Activated CD8-positive, alpha-beta memory T cell treated with anti-CD3 and anti-CD28 coated beads, Interleukin-2, amount 50 U/mL, for 48 hours (primary cell): ENCODE measurements at regions not wholly inside any gene's neighbourhood (a gene's known extent, or its start where the extent isn't known, plus 50 kb on each side); places are given as distances from the start of the nearest gene placed in this dataset.

Experiments used
- DNase-seq: peaks from one replicate; pipeline ENCODE4 v3.0.0-alpha.2; 2020

GRCh38 chr21:38165466-38166172, 91.2 kb upstream of the KCNJ15 start:
- DNase-seq, result no peak

- no peak for DNase-seq
Measured at GRCh38 chr21:38166173-38166535, 90.6 kb upstream of the KCNJ15 start.

- DNase-seq, result no peak
Measured at GRCh38 chr21:38167345-38167744, 89.4 kb upstream of the KCNJ15 start.

- no peak for DNase-seq
Measured at GRCh38 chr21:38170283-38170682, 86.5 kb upstream of the KCNJ15 start.

- DNase-seq, result no peak
Measured at GRCh38 chr21:38170704-38171682, 85.8 kb upstream of the KCNJ15 start.

DNA sequence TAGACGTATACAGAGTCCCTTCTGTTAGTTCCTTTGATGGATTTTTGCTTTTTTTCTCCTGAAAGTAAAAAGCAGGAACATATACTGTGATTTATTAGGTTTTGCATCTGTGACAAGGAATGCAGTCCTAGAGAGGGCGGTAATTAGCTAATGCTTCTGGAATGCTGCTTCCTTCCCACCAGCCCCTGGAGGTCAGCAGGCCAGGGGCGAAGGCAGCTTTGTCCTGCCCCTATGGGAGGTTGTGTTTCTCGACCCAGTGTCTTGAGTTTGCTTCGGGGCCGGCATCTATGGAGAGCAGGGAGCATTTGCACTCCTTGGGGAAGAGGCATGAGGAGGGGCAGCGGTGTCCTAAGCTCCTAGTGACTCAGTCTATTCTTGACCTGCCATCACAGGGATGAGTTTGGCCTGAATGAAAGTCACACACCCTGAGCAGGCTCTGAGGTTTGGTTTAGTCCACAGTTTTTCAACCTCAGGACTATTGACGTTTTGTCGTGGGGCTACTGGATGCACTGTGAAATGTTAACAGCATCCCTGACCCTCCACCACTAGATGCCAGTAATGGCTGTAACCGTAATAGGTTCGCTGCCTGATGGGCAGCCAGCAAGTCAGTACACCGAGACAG, 85.0 kb upstream of the KCNJ15 start:
- no peak for DNase-seq

GRCh38 chr21:38173276-38174035, 83.3 kb upstream of the KCNJ15 start:
- DNase-seq, result no peak

- DNase-seq, result no peak
Measured at GRCh38 chr21:38175306-38175705, 81.5 kb upstream of the KCNJ15 start.

DNA sequence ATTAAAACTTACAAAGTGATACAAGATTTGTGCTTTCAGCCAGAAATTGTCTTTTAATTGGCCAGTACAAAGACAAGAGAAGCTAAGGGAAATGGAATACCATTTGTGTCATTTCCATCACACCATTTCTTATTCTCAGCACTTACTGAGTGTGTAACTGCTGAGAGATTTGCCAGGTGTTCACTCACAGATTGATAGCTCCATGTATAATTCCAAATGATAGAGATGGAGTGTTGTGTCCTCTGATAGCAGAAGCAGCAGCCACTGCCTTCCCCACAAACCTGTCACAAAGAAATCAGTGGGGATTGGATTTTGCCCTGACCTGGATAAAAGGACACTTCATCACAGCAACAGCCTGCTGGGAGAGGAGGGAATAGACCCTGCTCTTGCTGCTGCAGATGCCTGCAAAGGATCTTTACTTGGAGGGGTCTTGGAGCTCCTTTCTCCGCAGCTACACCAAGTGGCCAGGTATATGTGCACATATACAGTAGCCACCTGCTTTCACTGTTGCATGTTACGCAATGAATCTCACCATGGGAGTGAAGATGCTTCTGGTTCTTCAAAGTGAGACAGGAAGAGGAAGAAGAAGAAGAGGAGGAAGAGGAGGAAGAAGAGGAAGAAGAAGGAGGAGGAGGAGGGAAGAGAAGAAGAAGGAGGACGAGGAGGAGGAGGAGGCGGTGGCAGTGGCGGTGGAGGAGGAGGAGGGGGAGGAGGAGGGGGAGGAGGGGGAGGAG, 78.7 kb upstream of the KCNJ15 start:
- DNase-seq, result no peak

GRCh38 chr21:38178653-38179470, 77.9 kb upstream of the KCNJ15 start:
- no peak for DNase-seq

GRCh38 chr21:38179511-38179910, 77.3 kb upstream of the KCNJ15 start:
- DNase-seq, result no peak

- no peak for DNase-seq
Measured at GRCh38 chr21:38181096-38181495, 75.7 kb upstream of the KCNJ15 start.

GRCh38 chr21:38182370-38182985, 74.3 kb upstream of the KCNJ15 start:
- no peak for DNase-seq

GRCh38 chr21:38183961-38184360, 72.8 kb upstream of the KCNJ15 start:
- no peak for DNase-seq

DNA sequence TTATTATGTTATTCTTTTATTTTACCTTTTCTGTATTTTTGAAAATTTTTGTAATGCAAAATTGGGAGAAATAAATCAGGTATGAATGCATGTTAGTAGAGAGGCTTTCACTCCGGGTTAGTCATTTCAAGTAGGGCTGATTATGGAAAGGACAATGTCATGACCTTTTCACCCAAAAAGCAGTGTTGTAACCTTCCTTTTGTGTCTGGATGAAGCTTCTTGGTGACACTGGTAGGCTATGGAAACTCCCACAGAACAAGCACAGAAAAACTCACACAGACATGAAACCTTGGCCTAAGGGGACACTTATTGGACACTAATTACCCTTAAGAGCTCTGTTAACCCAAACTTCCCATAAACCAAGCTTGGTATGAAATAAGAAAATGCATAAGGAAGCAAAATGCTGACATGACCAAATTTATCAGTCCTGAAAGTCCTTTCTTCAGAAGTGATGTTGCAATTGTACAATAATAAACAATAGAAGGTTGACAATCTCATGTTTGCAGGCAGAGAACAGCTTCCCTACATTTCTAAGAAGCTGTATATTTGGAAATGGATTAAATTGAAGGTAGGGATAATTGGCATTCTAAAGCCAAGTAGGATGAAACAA, 70.0 kb upstream of the KCNJ15 start:
- no peak for DNase-seq

DNA sequence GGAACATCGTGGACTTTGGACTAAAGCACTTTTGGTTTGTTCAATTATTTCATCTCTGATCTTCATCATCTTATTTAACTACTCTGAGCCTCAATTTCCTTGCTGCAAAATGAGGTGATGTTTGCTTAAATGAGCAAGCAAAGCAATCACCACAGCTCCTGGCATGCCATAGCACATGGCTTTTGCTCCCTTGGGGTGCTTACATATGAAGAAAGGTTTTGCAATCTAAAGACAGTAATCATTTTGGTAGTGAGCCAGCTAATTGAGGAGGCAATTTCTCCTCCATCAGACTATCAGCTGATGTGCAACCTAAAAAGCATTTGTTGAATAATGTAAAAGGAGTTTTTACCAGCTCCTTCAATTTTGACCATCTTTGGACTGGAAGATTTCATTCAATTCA, 68.8 kb upstream of the KCNJ15 start:
- no peak for DNase-seq

GRCh38 chr21:38196036-38196435, 60.8 kb upstream of the KCNJ15 start:
- no peak for DNase-seq

GRCh38 chr21:38202811-38203210, 54.0 kb upstream of the KCNJ15 start:
- DNase-seq, result no peak

DNA sequence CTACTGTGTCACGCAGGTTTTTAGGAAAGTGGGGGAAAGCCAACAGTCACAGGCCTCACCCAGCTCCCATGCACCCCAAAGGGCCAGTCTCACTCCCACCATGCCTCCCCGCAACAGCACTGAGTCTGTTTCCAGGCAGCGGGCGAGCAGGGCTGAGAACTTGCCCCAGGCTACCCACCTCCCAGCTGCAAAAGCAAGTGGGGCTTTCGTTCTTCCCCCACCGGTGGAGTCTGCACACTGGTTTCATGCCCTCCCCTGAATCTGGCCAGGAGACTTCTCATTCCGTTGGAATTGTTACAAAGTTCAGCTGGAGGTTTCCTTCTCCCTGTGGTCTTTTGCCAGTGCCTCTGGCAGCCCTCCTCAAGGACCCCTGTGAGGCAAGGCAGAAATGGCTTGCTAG, 53.6 kb upstream of the KCNJ15 start:
- DNase-seq, result no peak

DNA sequence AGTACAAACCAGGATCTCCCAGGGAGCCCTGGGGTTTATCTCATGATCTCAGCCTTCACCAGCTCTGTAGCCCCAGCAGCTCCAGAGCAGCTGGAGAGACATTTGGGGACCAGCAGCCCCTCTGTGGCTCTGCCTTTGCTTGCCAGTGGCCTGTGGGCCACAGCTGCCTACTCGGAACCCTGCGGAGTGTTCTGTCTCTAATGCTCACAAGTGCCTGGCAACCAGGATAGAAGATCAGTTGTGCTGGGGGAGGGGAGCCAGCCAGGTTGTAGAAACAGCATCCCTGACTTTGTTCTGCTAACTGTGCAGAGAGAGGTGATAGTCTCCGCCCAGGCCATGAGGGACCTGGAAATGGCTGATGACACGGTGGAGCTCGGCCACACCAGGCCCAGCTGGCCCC, 50.9 kb upstream of the KCNJ15 start:
- DNase-seq, result no peak
